ENCODE measurements at regions not wholly inside any gene's neighbourhood (a gene's known extent, or its start where the extent isn't known, plus 50 kb on each side); places are given as distances from the start of the nearest gene placed in this dataset.

DNA sequence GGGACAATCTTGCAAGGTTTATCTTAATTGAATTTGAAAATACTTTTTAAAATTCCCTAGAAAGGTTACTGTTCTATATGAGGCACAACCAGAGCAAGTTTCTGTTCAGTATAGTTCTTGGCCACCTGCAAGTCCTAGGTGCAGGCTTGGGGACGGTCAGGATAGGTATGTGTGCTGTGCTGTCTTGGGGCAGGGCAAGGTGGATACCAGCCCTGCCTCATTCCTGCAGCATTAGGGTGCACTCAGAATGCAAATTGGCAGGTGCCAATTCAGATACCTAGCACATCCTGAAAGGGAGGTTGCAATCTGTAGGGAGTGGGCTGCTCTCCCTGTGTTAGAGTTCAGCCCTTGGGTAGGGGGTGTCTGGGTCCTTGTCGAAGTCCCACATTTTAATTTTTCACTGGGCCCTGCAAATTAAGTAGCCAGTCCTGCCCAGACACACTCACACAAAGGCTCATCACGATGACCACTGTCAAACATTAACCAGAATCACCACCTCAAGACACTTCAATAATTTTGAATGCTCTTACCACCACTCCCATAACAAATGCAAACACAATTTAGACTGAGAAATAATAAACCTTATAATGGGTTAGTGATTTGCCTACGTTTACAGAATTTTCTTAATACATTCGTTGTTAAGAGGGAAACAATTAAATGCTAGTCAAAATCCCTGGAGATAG lies 838.0 kb upstream of the NR2F2 start:
- no peak overlapping the region for H2AFZ ChIP-seq (ENCODE audit: low read depth)
- no peaks in the 10 kb centered on the region for H3F3A ChIP-seq (replicated peaks; ENCODE audit: insufficient read depth)
- no peaks in the 10 kb centered on the region for H3K36me3 ChIP-seq (replicated peaks in 1 of 2; ENCODE audit: control insufficient read depth in 1 of 2, insufficient read depth in 2 of 2, low read length in 1 of 2)
- H3K4me1 ChIP-seq (ENCODE audit: control insufficient read depth in 1 of 2, insufficient read depth in 2 of 2, low read depth in 1 of 2, low read length in 1 of 2): no peaks in the 10 kb centered on the region
- ChIA-PET POLR2A (no interaction called here), CTCF (no interaction called here)
- H3K4me2 ChIP-seq: no peak overlapping the region
- no peaks in the 10 kb centered on the region; the same call in 1 of the 2 replicates for H3K79me2 ChIP-seq (ENCODE audit: insufficient read depth)
- no peak for DNase-seq
- TF ChIP-seq GATA2 (CRISPR knock-in tag; IDR thresholded peaks at IDR 0.05): no peak
- no peak for TF ChIP-seq ZBTB33 (IDR thresholded peaks at IDR 0.05; ENCODE audit: borderline replicate concordance, low read depth)
- TF ChIP-seq, protein P1, sequence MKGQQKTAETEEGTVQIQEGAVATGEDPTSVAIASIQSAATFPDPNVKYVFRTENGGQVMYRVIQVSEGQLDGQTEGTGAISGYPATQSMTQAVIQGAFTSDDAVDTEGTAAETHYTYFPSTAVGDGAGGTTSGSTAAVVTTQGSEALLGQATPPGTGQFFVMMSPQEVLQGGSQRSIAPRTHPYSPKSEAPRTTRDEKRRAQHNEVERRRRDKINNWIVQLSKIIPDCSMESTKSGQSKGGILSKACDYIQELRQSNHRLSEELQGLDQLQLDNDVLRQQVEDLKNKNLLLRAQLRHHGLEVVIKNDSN (IDR thresholded peaks at IDR 0.05; ENCODE audit: borderline replicate concordance, low read depth): no peak
- no peaks in the 10 kb centered on the region for H3K9me2 ChIP-seq
- WGBS (ENCODE audit: low lambda C conversion rate): 2% methylated on average over 5 of the region's 5 CpGs
- no peaks in the 10 kb centered on the region for H4K20me1 ChIP-seq (ENCODE audit: insufficient read depth)
- no peak overlapping the region for H3K9ac ChIP-seq
- no peak overlapping the region for H3K27ac ChIP-seq (ENCODE audit: low read depth in 2 of 2, low read length in 1 of 2)
- no peaks in the 10 kb centered on the region for H3K27me3 ChIP-seq (ENCODE audit: insufficient read depth)
- no peaks in the 10 kb centered on the region for H3K9me3 ChIP-seq
- H3K4me3 ChIP-seq (ENCODE audit: low read depth in 2 of 2, low read length in 1 of 2): no peak overlapping the region

DNA sequence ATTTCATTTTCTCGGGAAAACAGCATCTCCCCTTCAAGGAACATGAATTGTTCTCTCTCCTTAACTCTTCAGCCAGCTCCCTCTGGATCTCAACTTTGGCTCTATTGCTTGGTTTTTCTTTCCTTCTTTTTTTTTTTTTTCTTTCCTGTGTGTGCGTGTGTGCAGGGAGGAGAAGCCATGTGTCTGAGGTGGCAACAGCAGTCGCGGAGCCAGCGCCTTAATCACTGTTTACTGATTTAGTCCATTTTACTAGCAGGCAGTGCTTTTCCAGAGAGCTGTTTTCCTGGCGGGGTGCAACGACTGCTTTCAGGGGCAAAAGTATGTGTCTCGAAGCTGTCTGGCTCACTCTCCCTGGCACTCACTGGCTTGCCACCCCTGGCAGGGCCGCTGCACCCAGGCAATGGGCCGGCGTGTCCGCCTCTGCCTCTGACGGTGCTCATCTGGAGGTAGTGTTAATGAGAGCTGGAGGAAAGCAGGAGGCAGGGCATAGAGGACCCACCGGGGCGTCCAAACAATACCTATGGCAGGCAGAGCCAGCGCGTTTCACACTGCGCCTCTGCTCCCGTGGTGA lies 835.4 kb upstream of the NR2F2 start:
- no peak for DNase-seq
- CTCF ChIA-PET: no interaction called here
- Histone ChIP-seq H3K4me1 (ENCODE audit: control insufficient read depth in 1 of 2, insufficient read depth in 2 of 2, low read depth in 1 of 2, low read length in 1 of 2) (no peaks in the 10 kb centered on the region), H3K27me3 (ENCODE audit: insufficient read depth) (no peaks in the 10 kb centered on the region), H3K4me2 (no peak overlapping the region), H3K9ac (no peak overlapping the region), H2AFZ (ENCODE audit: low read depth) (no peak overlapping the region), H3F3A (replicated peaks; ENCODE audit: insufficient read depth) (no peaks in the 10 kb centered on the region), H4K20me1 (ENCODE audit: insufficient read depth) (no peaks in the 10 kb centered on the region), H3K9me2 (no peaks in the 10 kb centered on the region), H3K9me3 (no peaks in the 10 kb centered on the region), H3K36me3 (replicated peaks in 1 of 2; ENCODE audit: control insufficient read depth in 1 of 2, insufficient read depth in 2 of 2, low read length in 1 of 2) (no peaks in the 10 kb centered on the region), H3K79me2 (ENCODE audit: insufficient read depth) (no peaks in the 10 kb centered on the region; the same call in 1 of the 2 replicates), H3K4me3 (ENCODE audit: low read depth in 2 of 2, low read length in 1 of 2) (no peak overlapping the region), H3K27ac (ENCODE audit: low read depth in 2 of 2, low read length in 1 of 2) (no peak overlapping the region)
- POLR2A ChIA-PET: no interaction called here
- TF ChIP-seq EZH2phosphoT487 (IDR thresholded peaks at IDR 0.05; ENCODE audit: borderline replicate concordance, low read depth): no peak
- TF ChIP-seq IRF3 (IDR thresholded peaks at IDR 0.05; ENCODE audit: low read depth, low read length): no peak
- whole genome bisulfite sequencing (ENCODE audit: low lambda C conversion rate): 44% methylated on average over 14 of the region's 19 CpGs
